ENCODE measurements at regions not wholly inside any gene's neighbourhood (a gene's known extent, or its start where the extent isn't known, plus 50 kb on each side); places are given as distances from the start of the nearest gene placed in this dataset.
"Not testable (repeated sequence)": the region's sequence is repeated elsewhere in the genome, so short reads cannot be mapped to it uniquely, and the experiment has no call there.

DNA sequence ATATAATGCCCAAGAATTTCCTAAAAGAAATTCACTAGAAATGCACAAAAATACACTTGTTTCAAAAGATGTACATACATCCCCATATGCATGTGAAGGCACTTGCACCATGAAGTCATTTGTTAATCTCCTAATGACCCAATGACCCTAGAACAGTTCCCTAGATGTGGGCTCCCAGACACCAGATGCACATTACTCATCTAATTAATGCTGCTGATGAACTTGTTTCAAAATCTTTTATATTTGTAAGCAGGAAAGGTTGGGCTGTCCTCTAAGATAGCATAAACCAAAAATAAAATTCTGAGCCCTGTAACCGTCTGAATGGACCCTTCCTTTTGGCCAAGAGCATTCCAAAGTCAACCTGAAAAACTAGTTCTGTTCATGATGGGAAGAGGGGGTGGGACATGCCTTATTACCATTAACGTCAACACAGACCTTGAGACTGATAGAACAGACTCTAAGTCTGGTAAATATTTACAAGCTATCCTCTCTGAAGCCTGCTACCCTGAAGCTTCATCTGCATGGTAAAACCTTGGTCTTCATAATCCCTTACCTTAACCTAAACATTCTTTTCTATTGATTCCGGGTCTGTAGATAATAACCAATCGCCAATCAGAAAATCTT is 91.0 kb upstream of the DAPK1 start:
- intact Hi-C loops (cut with DNase I), result no loop called here
- no peak overlapping the region for H3K27ac ChIP-seq
- no peak for ATAC-seq
- no peak overlapping the region for H3K4me3 ChIP-seq
- no peaks in the 10 kb centered on the region for H3K9me3 ChIP-seq
- peaks cover 0 to 18% (median 6%) of the 10 kb centered on the region in 7 donors for H3K27me3 ChIP-seq
- H3K4me1 ChIP-seq, result peaks cover 0 to 12% (median 0%) of the 10 kb centered on the region in 9 donors
- H3K36me3 ChIP-seq, result no peaks in the 10 kb centered on the region
- DNase-seq, result no peak
- WGBS, 2 donors, result 64 to 69% methylated on average over 4 of the region's 4 CpGs
- TF ChIP-seq, protein P1, sequence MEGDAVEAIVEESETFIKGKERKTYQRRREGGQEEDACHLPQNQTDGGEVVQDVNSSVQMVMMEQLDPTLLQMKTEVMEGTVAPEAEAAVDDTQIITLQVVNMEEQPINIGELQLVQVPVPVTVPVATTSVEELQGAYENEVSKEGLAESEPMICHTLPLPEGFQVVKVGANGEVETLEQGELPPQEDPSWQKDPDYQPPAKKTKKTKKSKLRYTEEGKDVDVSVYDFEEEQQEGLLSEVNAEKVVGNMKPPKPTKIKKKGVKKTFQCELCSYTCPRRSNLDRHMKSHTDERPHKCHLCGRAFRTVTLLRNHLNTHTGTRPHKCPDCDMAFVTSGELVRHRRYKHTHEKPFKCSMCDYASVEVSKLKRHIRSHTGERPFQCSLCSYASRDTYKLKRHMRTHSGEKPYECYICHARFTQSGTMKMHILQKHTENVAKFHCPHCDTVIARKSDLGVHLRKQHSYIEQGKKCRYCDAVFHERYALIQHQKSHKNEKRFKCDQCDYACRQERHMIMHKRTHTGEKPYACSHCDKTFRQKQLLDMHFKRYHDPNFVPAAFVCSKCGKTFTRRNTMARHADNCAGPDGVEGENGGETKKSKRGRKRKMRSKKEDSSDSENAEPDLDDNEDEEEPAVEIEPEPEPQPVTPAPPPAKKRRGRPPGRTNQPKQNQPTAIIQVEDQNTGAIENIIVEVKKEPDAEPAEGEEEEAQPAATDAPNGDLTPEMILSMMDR (IDR thresholded peaks at IDR 0.05), result no peak

DNA sequence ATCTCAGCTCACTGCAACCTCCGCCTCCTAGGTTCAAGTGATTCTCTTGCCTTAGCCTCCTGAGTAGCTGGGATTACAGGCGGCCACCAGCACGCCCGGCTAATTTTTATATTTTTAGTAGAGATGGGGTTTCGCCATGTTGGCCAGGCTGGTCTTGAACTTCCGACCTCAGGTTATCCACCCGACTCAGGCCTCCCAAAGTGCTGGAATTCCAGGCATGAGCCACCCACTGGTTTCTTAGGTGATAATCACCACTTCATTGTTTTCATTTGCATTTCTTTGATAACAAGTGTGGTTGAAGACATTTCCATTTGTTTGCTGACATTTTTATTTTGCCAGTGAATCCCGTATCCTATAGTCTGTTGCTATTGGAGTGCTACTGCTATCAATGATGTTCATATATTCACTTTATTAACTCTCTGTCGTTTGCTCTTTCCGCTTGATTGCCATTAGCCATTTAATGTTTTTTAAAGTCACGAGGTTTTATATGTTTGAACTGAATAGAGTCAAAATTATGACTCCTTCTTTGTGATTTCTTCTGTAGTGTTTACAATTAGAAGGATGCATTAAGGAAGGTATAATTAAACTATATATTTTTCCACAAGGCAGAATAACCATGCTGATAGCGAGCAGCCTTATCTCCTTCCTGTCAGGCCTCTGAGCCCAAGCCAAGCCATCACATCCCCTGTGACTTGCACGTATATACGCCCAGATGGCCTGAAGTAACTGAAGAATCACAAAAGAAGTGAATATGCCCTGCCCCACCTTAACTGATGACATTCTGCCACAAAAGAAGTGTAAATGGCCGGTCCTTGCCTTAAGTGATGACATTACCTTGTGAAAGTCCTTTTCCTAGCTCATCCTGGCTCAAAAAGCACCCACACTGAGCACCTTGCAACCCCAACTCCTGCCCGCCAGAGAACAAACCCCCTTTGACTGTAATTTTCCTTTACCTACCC is 87.3 kb upstream of the DAPK1 start:
- H3K27me3 ChIP-seq, result peaks cover 0 to 18% (median 6%) of the 10 kb centered on the region in 7 donors
- intact Hi-C loops (cut with DNase I); H3K27ac ChIP-seq; H3K4me1 ChIP-seq; H3K4me3 ChIP-seq; H3K9me3 ChIP-seq; ATAC-seq; H3K36me3 ChIP-seq; DNase-seq: not testable (repeated sequence)
- 50 to 57% methylated on average over 16 of the region's 16 CpGs for WGBS, 2 donors

DNA sequence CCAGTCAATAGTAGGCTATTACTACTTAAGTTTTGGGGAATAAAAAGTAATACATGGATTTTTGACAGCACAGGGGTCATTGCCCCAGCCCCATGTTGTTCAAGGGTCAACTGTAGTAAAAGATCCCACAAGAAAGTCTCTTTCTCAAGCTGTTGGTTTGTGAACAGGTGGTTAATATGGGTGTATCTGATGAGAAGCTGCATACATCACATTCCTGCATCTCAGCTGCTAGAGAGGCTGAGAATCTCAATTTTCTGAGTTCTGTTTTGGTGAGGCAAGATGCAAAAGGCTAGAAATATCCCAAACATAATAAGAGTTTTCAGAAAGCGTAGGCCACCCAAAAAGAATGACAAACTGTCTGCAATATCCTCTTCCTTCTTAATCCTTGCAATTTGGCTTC is 76.8 kb upstream of the DAPK1 start:
- Histone ChIP-seq H3K27ac (no peak overlapping the region), H3K9me3 (peaks cover 0 to 33% (median 3%) of the 10 kb centered on the region in 11 donors), H3K36me3 (no peaks in the 10 kb centered on the region), H3K4me3 (no peak overlapping the region), H3K27me3 (peaks cover 0 to 4% (median 0%) of the 10 kb centered on the region in 7 donors), H3K4me1 (no peaks in the 10 kb centered on the region)
- ATAC-seq (no peak), DNase-seq (no peak)
- WGBS, 2 donors, result 91 to 93% methylated on average over 1 of the region's 1 CpG
- intact Hi-C loops (cut with DNase I), result no loop called here
- TF ChIP-seq, protein P1 (IDR thresholded peaks at IDR 0.05), result no peak

DNA sequence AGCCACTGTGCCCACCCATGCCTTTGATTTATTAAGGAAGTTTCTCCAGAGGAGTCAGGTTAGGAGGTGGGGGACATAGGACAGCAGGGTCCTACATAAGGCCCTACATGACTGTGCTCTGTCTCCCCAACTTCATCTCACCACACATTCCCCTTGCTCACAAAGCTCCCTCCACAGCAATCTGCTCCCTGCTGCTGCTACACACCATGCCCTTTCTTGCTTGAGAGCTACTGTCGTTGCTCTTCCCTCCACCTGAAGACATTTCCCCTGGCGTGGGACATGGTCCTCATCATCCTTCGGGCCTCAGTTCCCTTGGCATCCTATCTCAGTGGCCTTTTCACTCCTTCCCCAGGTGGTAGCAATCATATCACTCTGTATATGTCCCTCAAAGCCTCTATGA is 75.9 kb upstream of the DAPK1 start:
- TF ChIP-seq, protein P1 (IDR thresholded peaks at IDR 0.05), result no peak
- 86% methylated on average over 3 of the region's 3 CpGs for WGBS, 2 donors
- intact Hi-C loops (cut with DNase I), result no loop called here
- Histone ChIP-seq H3K4me1 (no peaks in the 10 kb centered on the region), H3K9me3 (peaks cover 0 to 36% (median 3%) of the 10 kb centered on the region in 11 donors), H3K27ac (no peak overlapping the region), H3K4me3 (no peak overlapping the region), H3K36me3 (no peaks in the 10 kb centered on the region), H3K27me3 (peaks cover 0 to 4% (median 0%) of the 10 kb centered on the region in 7 donors)
- no peak for ATAC-seq
- DNase-seq, result no peak
